NT2/D1 (cell line): ENCODE measurements at regions not wholly inside any gene's neighbourhood (a gene's known extent, or its start where the extent isn't known, plus 50 kb on each side); places are given as distances from the start of the nearest gene placed in this dataset.

ENCODE experiments used
- SUZ12 ChIP-seq: IDR thresholded peaks from 2 replicates; pipeline ENCODE4 v1.6.1; 2011; ENCODE audit not compliant: insufficient read length, insufficient read depth; ENCODE audit errors: extremely low read depth
- YY1 ChIP-seq: IDR thresholded peaks from 2 replicates; pipeline ENCODE4 v1.6.1; 2011; ENCODE audit not compliant: insufficient read length, insufficient read depth

GRCh38 chr2:44839771-44840502, 101.6 kb upstream of the SIX3 start:
- TF ChIP-seq YY1 (no peak), SUZ12 (no peak)
